ENCODE measurements at regions not wholly inside any gene's neighbourhood (a gene's known extent, or its start where the extent isn't known, plus 50 kb on each side); places are given as distances from the start of the nearest gene placed in this dataset.
"Not testable (repeated sequence)": the region's sequence is repeated elsewhere in the genome, so short reads cannot be mapped to it uniquely, and the experiment has no call there.

- Histone ChIP-seq H3K27ac (ENCODE audit: low read depth, low read length) (no peak overlapping the region), H3K4me1 (ENCODE audit: control insufficient read depth in 1 of 2, insufficient read depth in 2 of 2, low read length in 2 of 2) (no peaks in the 10 kb centered on the region), H3K9ac (ENCODE audit: low read depth in 1 of 2, low read length in 2 of 2) (no peak overlapping the region), H3K9me3 (ENCODE audit: control insufficient read depth in 1 of 2, low read length in 2 of 2) (peaks cover 6 to 7% of the 10 kb centered on the region in 2 donors), H3K4me3 (ENCODE audit: low read depth in 1 of 2, low read length in 2 of 2) (no peak overlapping the region), H3K36me3 (ENCODE audit: control insufficient read depth in 1 of 2, insufficient read depth in 2 of 2, low read length in 2 of 2) (no peaks in the 10 kb centered on the region), H3K27me3 (ENCODE audit: control insufficient read depth in 1 of 2, insufficient read depth in 2 of 2, low read length in 2 of 2) (no peaks in the 10 kb centered on the region)
Observed at GRCh38 chr16:62755938-62756337, 719.7 kb upstream of the CDH8 start.

GRCh38 chr16:62752854-62753253 lies 716.6 kb upstream of the CDH8 start:
- no peak overlapping the region for H3K27ac ChIP-seq (ENCODE audit: low read depth, low read length)
- H3K4me1 ChIP-seq (ENCODE audit: control insufficient read depth in 1 of 2, insufficient read depth in 2 of 2, low read length in 2 of 2): no peaks in the 10 kb centered on the region

GRCh38 chr16:62751218-62751617 lies 715.0 kb upstream of the CDH8 start:
- Histone ChIP-seq H3K27ac (ENCODE audit: low read depth, low read length) (no peak overlapping the region), H3K4me1 (ENCODE audit: control insufficient read depth in 1 of 2, insufficient read depth in 2 of 2, low read length in 2 of 2) (no peaks in the 10 kb centered on the region), H3K36me3 (ENCODE audit: control insufficient read depth in 1 of 2, insufficient read depth in 2 of 2, low read length in 2 of 2) (no peaks in the 10 kb centered on the region), H3K4me3 (ENCODE audit: low read depth in 1 of 2, low read length in 2 of 2) (no peak overlapping the region), H3K27me3 (ENCODE audit: control insufficient read depth in 1 of 2, insufficient read depth in 2 of 2, low read length in 2 of 2) (no peaks in the 10 kb centered on the region), H3K9me3 (ENCODE audit: control insufficient read depth in 1 of 2, low read length in 2 of 2) (peaks cover 7 to 10% of the 10 kb centered on the region in 2 donors), H3K9ac (ENCODE audit: low read depth in 1 of 2, low read length in 2 of 2) (no peak overlapping the region)

More at GRCh38 chr16:62752854-62753253, 716.6 kb upstream of the CDH8 start:
- Histone ChIP-seq H3K9ac (ENCODE audit: low read depth in 1 of 2, low read length in 2 of 2) (no peak overlapping the region), H3K4me3 (ENCODE audit: low read depth in 1 of 2, low read length in 2 of 2) (no peak overlapping the region), H3K36me3 (ENCODE audit: control insufficient read depth in 1 of 2, insufficient read depth in 2 of 2, low read length in 2 of 2) (no peaks in the 10 kb centered on the region), H3K9me3 (ENCODE audit: control insufficient read depth in 1 of 2, low read length in 2 of 2) (peaks cover 3 to 7% of the 10 kb centered on the region in 2 donors), H3K27me3 (ENCODE audit: control insufficient read depth in 1 of 2, insufficient read depth in 2 of 2, low read length in 2 of 2) (no peaks in the 10 kb centered on the region)

- H3K36me3 ChIP-seq (ENCODE audit: control insufficient read depth in 1 of 2, insufficient read depth in 2 of 2, low read length in 2 of 2): no peaks in the 10 kb centered on the region
- H3K4me3 ChIP-seq (ENCODE audit: low read depth in 1 of 2, low read length in 2 of 2): no peak overlapping the region
- H3K9me3 ChIP-seq (ENCODE audit: control insufficient read depth in 1 of 2, low read length in 2 of 2): peaks cover 2 to 4% of the 10 kb centered on the region in 2 donors
- no peak overlapping the region for H3K9ac ChIP-seq (ENCODE audit: low read depth in 1 of 2, low read length in 2 of 2)
- H3K27ac ChIP-seq (ENCODE audit: low read depth, low read length): no peak overlapping the region
- no peaks in the 10 kb centered on the region for H3K4me1 ChIP-seq (ENCODE audit: control insufficient read depth in 1 of 2, insufficient read depth in 2 of 2, low read length in 2 of 2)
- no peaks in the 10 kb centered on the region for H3K27me3 ChIP-seq (ENCODE audit: control insufficient read depth in 1 of 2, insufficient read depth in 2 of 2, low read length in 2 of 2)
Observed at GRCh38 chr16:62741692-62742091, 705.5 kb upstream of the CDH8 start.

- H3K4me1 ChIP-seq (ENCODE audit: control insufficient read depth in 1 of 2, insufficient read depth in 2 of 2, low read length in 2 of 2): no peaks in the 10 kb centered on the region
- H3K27ac ChIP-seq (ENCODE audit: low read depth, low read length): no peak overlapping the region
- no peaks in the 10 kb centered on the region for H3K27me3 ChIP-seq (ENCODE audit: control insufficient read depth in 1 of 2, insufficient read depth in 2 of 2, low read length in 2 of 2)
- H3K9ac ChIP-seq (ENCODE audit: low read depth in 1 of 2, low read length in 2 of 2): no peak overlapping the region
- H3K36me3 ChIP-seq (ENCODE audit: control insufficient read depth in 1 of 2, insufficient read depth in 2 of 2, low read length in 2 of 2): no peaks in the 10 kb centered on the region
- H3K4me3 ChIP-seq (ENCODE audit: low read depth in 1 of 2, low read length in 2 of 2): no peak overlapping the region
- peaks cover 0 to 2% of the 10 kb centered on the region in 2 donors for H3K9me3 ChIP-seq (ENCODE audit: control insufficient read depth in 1 of 2, low read length in 2 of 2)
Observed at GRCh38 chr16:62738666-62739460, 702.6 kb upstream of the CDH8 start.

- Histone ChIP-seq H3K27me3 (ENCODE audit: control insufficient read depth in 1 of 2, insufficient read depth in 2 of 2, low read length in 2 of 2) (no peaks in the 10 kb centered on the region), H3K9ac (ENCODE audit: low read depth in 1 of 2, low read length in 2 of 2) (no peak overlapping the region), H3K9me3 (ENCODE audit: control insufficient read depth in 1 of 2, low read length in 2 of 2) (peaks cover 6 to 7% of the 10 kb centered on the region in 2 donors), H3K36me3 (ENCODE audit: control insufficient read depth in 1 of 2, insufficient read depth in 2 of 2, low read length in 2 of 2) (no peaks in the 10 kb centered on the region), H3K27ac (ENCODE audit: low read depth, low read length) (no peak overlapping the region), H3K4me1 (ENCODE audit: control insufficient read depth in 1 of 2, insufficient read depth in 2 of 2, low read length in 2 of 2) (no peaks in the 10 kb centered on the region), H3K4me3 (ENCODE audit: low read depth in 1 of 2, low read length in 2 of 2) (no peak overlapping the region)
Observed at GRCh38 chr16:62732092-62732491, 695.9 kb upstream of the CDH8 start.

- not testable (repeated sequence) for H3K27ac ChIP-seq (ENCODE audit: low read depth, low read length); H3K9ac ChIP-seq (ENCODE audit: low read depth in 1 of 2, low read length in 2 of 2); H3K27me3 ChIP-seq (ENCODE audit: control insufficient read depth in 1 of 2, insufficient read depth in 2 of 2, low read length in 2 of 2); H3K36me3 ChIP-seq (ENCODE audit: control insufficient read depth in 1 of 2, insufficient read depth in 2 of 2, low read length in 2 of 2); H3K4me1 ChIP-seq (ENCODE audit: control insufficient read depth in 1 of 2, insufficient read depth in 2 of 2, low read length in 2 of 2); H3K4me3 ChIP-seq (ENCODE audit: low read depth in 1 of 2, low read length in 2 of 2)
- H3K9me3 ChIP-seq (ENCODE audit: control insufficient read depth in 1 of 2, low read length in 2 of 2): peaks cover 8 to 12% of the 10 kb centered on the region in 2 donors
Observed at GRCh38 chr16:62724670-62725269, 688.5 kb upstream of the CDH8 start.

- no peak overlapping the region for H3K4me3 ChIP-seq (ENCODE audit: low read depth in 1 of 2, low read length in 2 of 2)
- H3K4me1 ChIP-seq (ENCODE audit: control insufficient read depth in 1 of 2, insufficient read depth in 2 of 2, low read length in 2 of 2): no peaks in the 10 kb centered on the region
- no peaks in the 10 kb centered on the region for H3K36me3 ChIP-seq (ENCODE audit: control insufficient read depth in 1 of 2, insufficient read depth in 2 of 2, low read length in 2 of 2)
- H3K9me3 ChIP-seq (ENCODE audit: control insufficient read depth in 1 of 2, low read length in 2 of 2): peaks cover 3 to 5% of the 10 kb centered on the region in 2 donors
- H3K9ac ChIP-seq (ENCODE audit: low read depth in 1 of 2, low read length in 2 of 2): no peak overlapping the region
- H3K27ac ChIP-seq (ENCODE audit: low read depth, low read length): no peak overlapping the region
- H3K27me3 ChIP-seq (ENCODE audit: control insufficient read depth in 1 of 2, insufficient read depth in 2 of 2, low read length in 2 of 2): no peaks in the 10 kb centered on the region
Observed at GRCh38 chr16:62720651-62721050, 684.4 kb upstream of the CDH8 start.

- no peaks in the 10 kb centered on the region for H3K36me3 ChIP-seq (ENCODE audit: control insufficient read depth in 1 of 2, insufficient read depth in 2 of 2, low read length in 2 of 2)
- no peaks in the 10 kb centered on the region for H3K9me3 ChIP-seq (ENCODE audit: control insufficient read depth in 1 of 2, low read length in 2 of 2)
- H3K4me3 ChIP-seq (ENCODE audit: low read depth in 1 of 2, low read length in 2 of 2): no peak overlapping the region
- no peaks in the 10 kb centered on the region for H3K4me1 ChIP-seq (ENCODE audit: control insufficient read depth in 1 of 2, insufficient read depth in 2 of 2, low read length in 2 of 2)
- H3K27ac ChIP-seq (ENCODE audit: low read depth, low read length): no peak overlapping the region
- no peak overlapping the region for H3K9ac ChIP-seq (ENCODE audit: low read depth in 1 of 2, low read length in 2 of 2)
- H3K27me3 ChIP-seq (ENCODE audit: control insufficient read depth in 1 of 2, insufficient read depth in 2 of 2, low read length in 2 of 2): no peaks in the 10 kb centered on the region
Observed at GRCh38 chr16:62717026-62717425, 680.8 kb upstream of the CDH8 start.

- no peak overlapping the region for H3K9ac ChIP-seq (ENCODE audit: low read depth in 1 of 2, low read length in 2 of 2)
- H3K4me1 ChIP-seq (ENCODE audit: control insufficient read depth in 1 of 2, insufficient read depth in 2 of 2, low read length in 2 of 2): no peaks in the 10 kb centered on the region
- no peak overlapping the region for H3K4me3 ChIP-seq (ENCODE audit: low read depth in 1 of 2, low read length in 2 of 2)
- H3K36me3 ChIP-seq (ENCODE audit: control insufficient read depth in 1 of 2, insufficient read depth in 2 of 2, low read length in 2 of 2): no peaks in the 10 kb centered on the region
- H3K27me3 ChIP-seq (ENCODE audit: control insufficient read depth in 1 of 2, insufficient read depth in 2 of 2, low read length in 2 of 2): no peaks in the 10 kb centered on the region
- no peak overlapping the region for H3K27ac ChIP-seq (ENCODE audit: low read depth, low read length)
- peaks cover 0 to 2% of the 10 kb centered on the region in 2 donors for H3K9me3 ChIP-seq (ENCODE audit: control insufficient read depth in 1 of 2, low read length in 2 of 2)
Observed at GRCh38 chr16:62715701-62716100, 679.5 kb upstream of the CDH8 start.
